K562 (cell line): ENCODE measurements at regions not wholly inside any gene's neighbourhood (a gene's known extent, or its start where the extent isn't known, plus 50 kb on each side); places are given as distances from the start of the nearest gene placed in this dataset.

ENCODE experiments used
- BCOR ChIP-seq: fragments of 450-650 bp; IDR thresholded peaks from 2 replicates; pipeline ENCODE4 v1.6.1; 2016
- BRD4 ChIP-seq: fragments of 200-600 bp; sonication (generic); IDR thresholded peaks from 2 replicates; pipeline ENCODE4 v1.6.1; 2017; ENCODE audit warnings: inconsistent platforms
- CREB3L1 ChIP-seq: fragments of 450-650 bp; IDR thresholded peaks from 2 replicates; pipeline ENCODE4 v1.6.1; 2014; ENCODE audit warnings: low read depth, mild to moderate bottlenecking, moderate library complexity, borderline replicate concordance
- DDX20 ChIP-seq: fragments of 450-650 bp; IDR thresholded peaks from 2 replicates; pipeline ENCODE4 v1.6.1; 2016; ENCODE audit warnings: missing genetic modification characterization, low read depth, mild to moderate bottlenecking, missing compliant biosample characterization, moderate library complexity
- E2F3 ChIP-seq: fragments of 250-450 bp; sonication (Bioruptor Pico); IDR thresholded peaks from 2 replicates; pipeline ENCODE4 v1.4.0; 2020; ENCODE audit warnings: mild to moderate bottlenecking
- EGR1 ChIP-seq: fragments of 450-650 bp; conservative IDR thresholded peaks from 2 replicates; pipeline ENCODE4 v1.6.1; 2017; ENCODE audit warnings: mild to moderate bottlenecking
- ELF1 ChIP-seq: fragments of 200-800 bp; sonication (Bioruptor generic); IDR thresholded peaks from 2 replicates; pipeline ENCODE4 v1.6.1; 2016; ENCODE audit warnings: missing genetic modification characterization, missing compliant biosample characterization
- GATAD2B ChIP-seq: fragments of 450-650 bp; IDR thresholded peaks from 2 replicates; pipeline ENCODE4 v1.6.1; 2017; ENCODE audit warnings: mild to moderate bottlenecking, borderline replicate concordance
- GTF2F1 ChIP-seq: IDR thresholded peaks from 2 replicates; pipeline ENCODE4 v1.6.1; 2011; ENCODE audit warnings: low read depth, low read length, improper control_type of control experiment
- JUN ChIP-seq, 2 experiments: sonication (generic) in 1 of 2; formaldehyde crosslinking in 1 of 2; IDR thresholded peaks; 2 replicates each; pipeline versions ENCODE4 v1.6.1 to v1.8.0; 2012 to 2022; ENCODE audit warnings: borderline replicate concordance in 2 of 2, mild to moderate bottlenecking in 2 of 2, improper control_type of control experiment in 1 of 2, low read depth in 1 of 2, low read length in 1 of 2, missing genetic modification reagents in 1 of 2
- MCM7 ChIP-seq, 2 experiments: fragments of 450-650 bp; IDR thresholded peaks; 2 replicates each; pipeline ENCODE4 v1.6.1; 2016 to 2018
- MYC ChIP-seq, 2 experiments: fragments of 250-450 bp in 1 of 2; sonication (Bioruptor Pico) in 1 of 2; IDR thresholded peaks; 2 replicates each; pipeline versions ENCODE4 v1.5.1 to v1.6.1; 2012 to 2021; ENCODE audit warnings: low read depth in 2 of 2, borderline replicate concordance in 1 of 2, improper control_type of control experiment in 1 of 2, low read length in 1 of 2, mild to moderate bottlenecking in 1 of 2, moderate library complexity in 1 of 2
- NR2F6 ChIP-seq: fragments of 450-650 bp; formaldehyde crosslinking; IDR thresholded peaks from 2 replicates; pipeline ENCODE4 v1.4.0; 2020; ENCODE audit warnings: mild to moderate bottlenecking
- OTX1 ChIP-seq: fragments of 450-650 bp; formaldehyde crosslinking; IDR thresholded peaks from 2 replicates; pipeline ENCODE4 v1.4.0; 2022; ENCODE audit warnings: mild to moderate bottlenecking
- RREB1 ChIP-seq: fragments of 250-450 bp; sonication (Bioruptor Pico); IDR thresholded peaks from 2 replicates; pipeline ENCODE4 v1.4.0; 2020
- TAF7 ChIP-seq: fragments of 450-650 bp; IDR thresholded peaks from 2 replicates; pipeline ENCODE4 v1.6.1; 2016; ENCODE audit warnings: missing genetic modification characterization, missing compliant biosample characterization
- TBL1XR1 ChIP-seq, 2 experiments: IDR thresholded peaks; 2 replicates each; pipeline ENCODE4 v1.6.1; 2012; ENCODE audit warnings: improper control_type of control experiment in 2 of 2, low read length in 2 of 2, mild to moderate bottlenecking in 1 of 2
- ZNF239 ChIP-seq: fragments of 250-450 bp; sonication (Bioruptor Pico); IDR thresholded peaks from 2 replicates; pipeline ENCODE4 v1.4.0; 2020; ENCODE audit warnings: mild to moderate bottlenecking
- ZNF507 ChIP-seq: conservative IDR thresholded peaks from 2 replicates; pipeline ENCODE4 v1.6.1; 2017; ENCODE audit warnings: missing genetic modification characterization, missing compliant biosample characterization
- ZNF76 ChIP-seq: fragments of 250-450 bp; sonication (Bioruptor Pico); IDR thresholded peaks from 2 replicates; pipeline ENCODE4 v1.4.0; 2020; ENCODE audit warnings: mild to moderate bottlenecking, moderate library complexity, borderline replicate concordance
- ZSCAN32 ChIP-seq: fragments of 450-650 bp; formaldehyde crosslinking; IDR thresholded peaks from 2 replicates; pipeline ENCODE4 v1.4.0; 2020; ENCODE audit warnings: mild to moderate bottlenecking, moderate library complexity

- TF ChIP-seq RREB1, result 0 out of 2 replicates have a peak, but pooled peaks have one; percentile 89
- TF ChIP-seq GTF2F1, result peak; percentile 95
- no peak; the same call in 1 of the 2 replicates for TF ChIP-seq NR2F6
- no peak for TF ChIP-seq MCM7 (IDR thresholded peaks at IDR 0.05)
- TF ChIP-seq BCOR, result peak; percentile 48; the same call in 1 of the 2 replicates
- TF ChIP-seq CREB3L1, result peak; percentile 75
- 0 out of 2 replicates have a peak, but pooled peaks have one; percentile 11 for TF ChIP-seq EGR1
- TF ChIP-seq OTX1 (CRISPR knock-in tag), result peak; percentile 90
- peak; percentile 100 for TF ChIP-seq E2F3 (CRISPR knock-in tag)
- TF ChIP-seq GATAD2B, result no peak
- TF ChIP-seq ZSCAN32 (CRISPR knock-in tag), result no peak
- no peak for TF ChIP-seq ZNF507 (tag)
- TF ChIP-seq JUN (IDR thresholded peaks at IDR 0.05; ENCODE audit: borderline replicate concordance, low read depth, low read length), result peak; percentile 24; the same call in 1 of the 2 replicates
- peak; percentile 91; the same call in 1 of the 2 replicates for TF ChIP-seq JUN (CRISPR knock-in tag; IDR thresholded peaks at IDR 0.05; ENCODE audit: borderline replicate concordance)
- no peak for TF ChIP-seq ZNF239 (CRISPR knock-in tag)
- TF ChIP-seq MYC (IDR thresholded peaks at IDR 0.05; ENCODE audit: low read depth, low read length), result peak; percentile 73
- TF ChIP-seq MYC (CRISPR knock-in tag; IDR thresholded peaks at IDR 0.05; ENCODE audit: borderline replicate concordance, low read depth), result peak; percentile 26; the same call in 1 of the 2 replicates
- peak; percentile 90 to 96 for TF ChIP-seq TBL1XR1 (IDR thresholded peaks at IDR 0.05; ENCODE audit: low read length in 2 of 2)
- peak; percentile 41; the same call in 1 of the 2 replicates for TF ChIP-seq TAF7 (tag)
- peak; percentile 91 for TF ChIP-seq ELF1 (tag)
- no peak for TF ChIP-seq BRD4
- TF ChIP-seq DDX20 (tag), result no peak
- TF ChIP-seq ZNF76, result no peak
Measured at GRCh38 chr6:27138837-27139755, 108.4 kb upstream of the PRSS16 start (continued).
